NCI-H1694 treated with DMSO at 0.1 percent for 48 hours (cell line): ENCODE measurements at regions not wholly inside any gene's neighbourhood (a gene's known extent, or its start where the extent isn't known, plus 50 kb on each side); places are given as distances from the start of the nearest gene placed in this dataset.

Source experiments
- DNase-seq: peaks from one replicate; lab custom pipeline; 2025; lab: John Stamatoyannopoulos, UW

- no peak for DNase-seq
These were observed 160.0 kb downstream of the SMIM20 start for GRCh38 chr4:26073886-26074560.

GRCh38 chr4:26074712-26075430, 160.9 kb downstream of the SMIM20 start:
- no peak for DNase-seq

- DNase-seq, result no peak
These were observed 161.6 kb downstream of the SMIM20 start for GRCh38 chr4:26075583-26075982.

GRCh38 chr4:26076000-26076587, 162.1 kb downstream of the SMIM20 start:
- DNase-seq, result no peak

GRCh38 chr4:26076896-26077295, 162.9 kb downstream of the SMIM20 start:
- DNase-seq, result no peak

- DNase-seq, result no peak
These were observed 163.7 kb downstream of the SMIM20 start for GRCh38 chr4:26077756-26078155.

GRCh38 chr4:26080870-26081628, 167.0 kb downstream of the SMIM20 start:
- no peak for DNase-seq

GRCh38 chr4:26081795-26082498, 167.9 kb downstream of the SMIM20 start:
- DNase-seq, result peak; percentile 60

GRCh38 chr4:26082565-26082964, 168.5 kb downstream of the SMIM20 start:
- no peak for DNase-seq

GRCh38 chr4:26083987-26084386, 170.0 kb downstream of the SMIM20 start:
- DNase-seq, result no peak

GRCh38 chr4:26084414-26084813, 170.4 kb downstream of the SMIM20 start:
- DNase-seq, result no peak

GRCh38 chr4:26085551-26085950, 171.5 kb downstream of the SMIM20 start:
- no peak for DNase-seq

- DNase-seq, result no peak
These were observed 172.8 kb downstream of the SMIM20 start for GRCh38 chr4:26086621-26087441.

- DNase-seq, result no peak
These were observed 174.5 kb downstream of the SMIM20 start for GRCh38 chr4:26088433-26088928.

GRCh38 chr4:26093551-26093950, 179.5 kb downstream of the SMIM20 start:
- no peak for DNase-seq

- DNase-seq, result no peak
These were observed 180.1 kb downstream of the SMIM20 start for GRCh38 chr4:26094076-26094475.

- no peak for DNase-seq
These were observed 180.9 kb downstream of the SMIM20 start for GRCh38 chr4:26094911-26095310.

GRCh38 chr4:26099967-26100366, 185.9 kb downstream of the SMIM20 start:
- no peak for DNase-seq

GRCh38 chr4:26101011-26101410, 187.0 kb downstream of the SMIM20 start:
- DNase-seq, result no peak

GRCh38 chr4:26104056-26104685, 190.2 kb downstream of the SMIM20 start:
- DNase-seq, result no peak
